Posterior cingulate gyrus (tissue), 11 donors: ENCODE measurements at regions not wholly inside any gene's neighbourhood (a gene's known extent, or its start where the extent isn't known, plus 50 kb on each side); places are given as distances from the start of the nearest gene placed in this dataset.
"Not testable (repeated sequence)": the region's sequence is repeated elsewhere in the genome, so short reads cannot be mapped to it uniquely, and the experiment has no call there.

Source experiments
- DNase-seq, 10 donors: peaks; one replicate each; pipeline versions ENCODE4 v3.0.0 to v3.0.0-alpha.2; 2020 to 2021; ENCODE audit warnings: mixed read lengths in 3 of 10
- intact Hi-C: fragments of 100-400 bp; cut with DNase I; formaldehyde crosslinking; loops from one replicate; pipeline ENCODE4 v1.15.1; 2023

DNA sequence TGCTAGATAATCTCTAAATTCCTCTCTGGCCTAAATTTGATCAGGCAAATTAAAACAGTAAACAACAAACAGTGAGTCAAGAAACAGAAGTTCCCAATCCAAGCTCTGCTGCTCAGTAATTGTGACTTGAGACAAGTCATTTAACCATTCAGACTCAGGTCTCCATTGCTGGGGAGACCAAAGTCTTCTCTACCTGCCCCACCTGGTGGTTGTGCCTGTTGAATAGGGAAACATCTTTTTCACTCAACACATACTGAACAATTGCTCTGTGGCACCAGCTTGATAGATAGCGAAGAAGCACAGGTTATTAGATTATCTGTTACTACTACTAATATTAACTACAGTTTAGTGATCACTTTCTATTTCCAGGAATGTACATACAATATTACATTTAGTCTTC is 112.1 kb upstream of the EOLA2 start:
- DNase-seq, result no peak
- intact Hi-C loops, result no loop called here

- no peak for DNase-seq
These were observed 112.8 kb upstream of the EOLA2 start for GRCh38 chrX:150051096-150051495.

GRCh38 chrX:150052226-150052625 is 113.9 kb upstream of the EOLA2 start:
- intact Hi-C loops, result no loop called here

More at GRCh38 chrX:150051096-150051495, 112.8 kb upstream of the EOLA2 start:
- intact Hi-C loops, result no loop called here

DNA sequence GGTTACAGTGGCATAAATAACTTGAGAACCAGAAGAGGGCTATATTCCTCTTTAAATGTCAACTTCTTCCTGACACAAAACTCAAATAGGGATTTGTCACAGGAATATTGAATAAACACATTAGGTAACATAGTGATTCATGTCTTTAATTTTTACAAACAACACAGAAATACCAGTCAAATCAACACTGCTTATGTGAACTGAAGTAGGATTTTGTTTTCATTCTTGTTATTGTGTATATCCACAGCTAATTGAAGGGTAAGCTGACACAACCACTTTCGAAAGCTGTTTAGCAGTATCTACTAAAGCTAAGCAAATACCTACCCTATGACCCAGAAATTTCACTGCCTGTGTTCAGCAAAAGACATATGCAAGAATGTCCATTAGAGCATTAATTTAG is 120.4 kb upstream of the EOLA2 start:
- intact Hi-C loops, result no loop called here
- DNase-seq, result no peak

More at GRCh38 chrX:150052226-150052625, 113.9 kb upstream of the EOLA2 start:
- no peak for DNase-seq

DNA sequence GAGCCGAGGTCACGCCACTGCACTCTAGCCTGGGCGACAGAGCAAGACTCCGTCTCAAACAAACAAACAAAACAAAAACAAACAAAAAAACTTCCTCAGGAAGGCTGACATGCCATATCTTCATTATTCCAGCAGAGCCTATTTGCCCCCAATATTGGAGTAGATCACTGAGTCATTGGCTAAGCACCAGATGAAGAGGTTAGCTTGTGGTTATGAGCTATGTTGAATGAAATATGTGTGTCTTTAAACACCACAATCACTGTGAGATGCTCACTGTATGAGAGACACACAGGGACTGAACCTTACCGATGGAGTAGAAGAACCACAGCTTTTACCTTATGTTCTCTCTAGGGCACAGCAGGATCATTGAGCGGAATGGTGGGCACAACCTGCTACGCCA is 122.1 kb upstream of the EOLA2 start:
- intact Hi-C loops, result no loop called here
- no peak for DNase-seq

- intact Hi-C loops, result no loop called here
These were observed 124.2 kb upstream of the EOLA2 start for GRCh38 chrX:150062292-150063137.

DNA sequence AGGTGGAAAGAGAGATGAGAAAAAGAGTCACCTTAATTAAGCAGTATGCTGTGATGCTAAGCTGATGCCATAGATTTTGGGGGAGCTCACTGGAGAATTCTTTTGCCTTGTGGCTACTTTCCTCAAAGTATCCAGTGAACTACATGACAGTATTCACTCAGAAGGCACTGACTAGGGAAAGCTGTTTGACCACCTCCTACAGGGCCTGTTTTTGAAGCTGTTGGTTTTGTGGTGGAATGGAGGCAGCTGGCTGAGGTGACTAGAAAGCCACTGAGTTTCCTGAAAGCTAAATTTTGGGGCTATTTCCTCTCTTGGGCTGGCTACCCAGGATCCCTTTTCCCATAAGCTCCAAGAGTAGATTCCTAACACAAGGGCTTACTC is 124.8 kb upstream of the EOLA2 start:
- intact Hi-C loops, result no loop called here
- no peak for DNase-seq

More at GRCh38 chrX:150062292-150063137, 124.2 kb upstream of the EOLA2 start:
- no peak for DNase-seq

DNA sequence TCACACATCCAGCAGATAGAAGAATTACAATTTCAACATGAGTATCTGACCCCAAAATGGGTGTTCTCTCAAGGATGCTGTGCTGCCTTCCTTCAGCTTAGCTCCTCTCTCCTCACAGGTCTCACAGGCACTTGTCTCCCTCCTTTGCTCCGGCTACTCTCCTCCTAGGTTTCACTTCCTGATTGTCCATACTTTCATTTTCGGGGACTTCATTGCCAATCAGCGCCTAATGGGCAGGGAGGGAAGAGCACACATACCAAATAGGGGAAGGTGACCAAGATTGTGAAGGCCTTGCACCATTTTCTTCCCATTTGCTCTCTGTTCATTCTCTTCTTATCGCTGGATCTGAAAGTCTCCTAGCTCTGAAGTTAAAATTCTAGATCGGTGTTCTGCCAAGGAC is 125.4 kb upstream of the EOLA2 start:
- intact Hi-C loops, result no loop called here
- no peak for DNase-seq

- intact Hi-C loops, result no loop called here
- DNase-seq, result no peak
These were observed 135.9 kb upstream of the EOLA2 start for GRCh38 chrX:150074175-150074574.

- intact Hi-C loops, result no loop called here
- no peak for DNase-seq
These were observed 142.2 kb upstream of the EOLA2 start for GRCh38 chrX:150080497-150080896.

DNA sequence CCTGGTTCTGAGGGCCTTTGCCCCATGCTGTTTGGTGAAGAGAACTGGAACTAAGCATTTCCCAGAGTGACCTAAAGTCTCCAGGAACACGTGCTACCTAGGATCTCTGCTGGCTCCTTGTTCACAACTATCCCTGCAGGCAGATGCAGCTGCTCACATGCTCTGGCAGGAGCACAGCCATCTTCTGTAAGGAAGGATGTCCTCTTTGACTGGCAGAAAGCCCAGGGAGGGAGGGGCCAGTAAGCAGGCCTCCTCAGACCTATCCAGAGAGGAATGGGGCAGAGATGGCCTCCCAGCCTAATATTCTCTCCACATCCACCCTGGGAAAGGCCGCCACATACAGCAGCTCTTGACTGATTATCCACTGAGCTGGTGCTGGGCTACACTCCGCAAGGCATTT is 142.8 kb upstream of the EOLA2 start:
- no peak for DNase-seq
- intact Hi-C loops, result no loop called here

- DNase-seq, result no peak
- intact Hi-C loops, result no loop called here
These were observed 146.4 kb upstream of the EOLA2 start for GRCh38 chrX:150084496-150085229.

DNA sequence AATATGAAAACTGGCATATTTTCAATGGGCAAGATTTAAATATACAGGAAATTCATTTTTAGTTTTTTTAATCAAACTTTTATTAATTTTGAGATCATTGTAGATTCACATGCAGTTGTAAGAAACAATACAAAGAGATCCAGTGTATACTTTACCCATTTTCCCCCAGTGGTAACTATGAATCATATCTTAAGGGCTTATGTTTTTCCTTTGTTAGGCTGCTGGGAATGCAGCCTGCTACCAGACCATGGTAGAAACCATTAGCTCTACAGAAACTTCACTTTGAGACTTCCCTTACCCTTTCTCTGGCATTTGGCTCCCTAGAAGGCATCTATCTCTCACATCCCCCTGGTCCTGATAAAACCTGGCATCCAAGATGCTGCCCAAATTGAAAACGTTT is 147.6 kb upstream of the EOLA2 start:
- intact Hi-C loops, result no loop called here

DNA sequence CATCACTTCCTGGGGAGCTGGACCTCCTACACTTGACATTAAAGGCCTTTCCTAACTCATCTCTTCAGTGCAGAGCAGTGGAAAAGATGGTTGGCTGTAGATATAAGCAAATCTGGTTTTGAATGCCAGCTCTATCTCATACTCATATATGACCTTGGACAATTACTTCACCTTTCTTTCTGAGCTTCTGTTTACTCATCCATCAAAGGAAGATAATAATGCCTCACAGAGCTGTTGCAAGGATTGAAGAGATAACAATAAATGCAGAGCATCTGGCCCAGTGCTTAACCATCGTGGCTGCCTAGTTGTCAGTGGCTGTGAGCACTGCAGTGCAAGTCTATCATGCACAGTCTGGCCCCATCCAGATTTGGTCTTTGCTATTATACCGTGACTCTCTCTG is 148.1 kb upstream of the EOLA2 start:
- DNase-seq, result no peak
- intact Hi-C loops, result no loop called here

More for the DNA sequence above, 147.6 kb upstream of the EOLA2 start:
- no peak for DNase-seq

GRCh38 chrX:150087612-150088011 is 149.3 kb upstream of the EOLA2 start:
- no peak for DNase-seq
- intact Hi-C loops, result no loop called here

- DNase-seq, result no peak
- intact Hi-C loops, result no loop called here
These were observed 149.8 kb upstream of the EOLA2 start for GRCh38 chrX:150088042-150088441.

DNA sequence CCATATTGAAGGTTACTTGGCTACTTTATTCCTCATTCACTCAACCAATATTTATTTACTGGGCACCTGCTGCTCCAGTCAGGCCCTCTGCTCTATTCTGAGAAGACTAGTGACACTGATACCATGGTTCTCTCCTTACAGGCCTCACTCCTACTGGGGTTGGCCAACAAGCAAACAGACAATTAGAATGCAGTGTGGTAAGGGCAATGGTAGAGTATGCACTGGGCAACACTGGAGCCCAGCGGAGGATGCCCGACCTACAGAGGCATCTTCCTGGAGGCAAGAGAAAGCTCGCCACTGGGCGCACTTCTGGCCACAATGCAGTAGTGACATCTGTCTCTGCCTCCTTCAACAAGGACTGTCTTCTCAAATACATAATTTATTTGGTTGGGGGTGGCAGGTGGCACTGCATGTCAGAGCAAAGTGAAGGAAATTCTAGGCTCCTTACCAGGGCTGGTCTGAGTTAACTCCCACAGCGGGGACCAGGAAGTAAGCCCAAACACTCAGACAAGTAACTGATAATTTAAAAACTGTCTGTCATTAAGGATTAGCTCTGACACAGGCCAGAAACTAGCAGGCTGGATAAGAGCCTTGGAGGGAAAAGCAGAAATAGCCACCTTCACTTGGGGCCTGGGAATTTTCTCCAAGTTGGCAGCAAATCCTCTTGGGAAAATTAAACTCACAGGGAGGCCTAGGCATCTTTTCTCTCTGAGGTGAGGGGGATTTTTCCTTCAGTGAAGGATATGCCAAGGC is 150.7 kb upstream of the EOLA2 start:
- intact Hi-C loops, result no loop called here
- no peak for DNase-seq

- intact Hi-C loops, DNase-seq: not testable (repeated sequence)
These were observed 153.0 kb upstream of the EOLA2 start for GRCh38 chrX:150091300-150091699.

DNA sequence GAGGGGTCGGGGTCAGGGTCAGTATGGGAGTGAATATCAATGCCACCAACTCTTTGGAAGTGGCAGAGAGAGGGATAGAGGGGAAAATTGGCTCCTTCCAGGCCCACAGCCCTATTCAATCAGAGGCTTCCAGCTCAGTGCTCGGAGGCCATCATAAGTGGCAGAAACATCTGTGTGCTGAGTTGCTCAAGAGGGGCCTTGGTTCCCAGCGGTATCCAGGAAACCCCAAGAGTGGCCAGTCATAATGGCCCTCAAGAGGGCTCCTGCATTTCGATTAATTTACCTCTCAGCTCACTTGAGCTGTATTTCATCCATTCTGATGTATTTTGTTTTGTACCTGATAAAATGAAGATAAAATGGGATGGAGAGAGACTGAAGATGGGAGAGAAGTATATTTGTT is 154.3 kb upstream of the EOLA2 start:
- intact Hi-C loops, result no loop called here
- DNase-seq, result no peak

DNA sequence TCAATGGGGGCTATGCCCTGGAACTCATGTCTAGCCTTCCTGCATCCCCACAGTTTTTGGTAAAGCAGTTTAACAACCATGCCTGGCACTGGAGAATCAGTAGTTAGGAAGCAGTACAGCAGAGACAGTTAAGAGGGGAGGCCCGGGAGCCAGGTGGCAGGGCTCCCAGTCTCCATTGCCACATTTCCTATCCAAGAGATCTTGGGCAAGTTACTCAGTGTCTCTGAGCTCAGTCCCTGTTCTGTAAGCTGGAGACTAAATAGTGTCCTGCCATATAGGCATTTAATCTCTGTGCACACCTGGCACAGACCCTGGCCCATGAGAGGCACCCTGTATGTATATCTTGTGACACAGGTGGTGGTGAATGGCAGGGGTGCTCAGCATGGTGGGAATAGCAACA is 156.1 kb upstream of the EOLA2 start:
- intact Hi-C loops, result no loop called here

DNA sequence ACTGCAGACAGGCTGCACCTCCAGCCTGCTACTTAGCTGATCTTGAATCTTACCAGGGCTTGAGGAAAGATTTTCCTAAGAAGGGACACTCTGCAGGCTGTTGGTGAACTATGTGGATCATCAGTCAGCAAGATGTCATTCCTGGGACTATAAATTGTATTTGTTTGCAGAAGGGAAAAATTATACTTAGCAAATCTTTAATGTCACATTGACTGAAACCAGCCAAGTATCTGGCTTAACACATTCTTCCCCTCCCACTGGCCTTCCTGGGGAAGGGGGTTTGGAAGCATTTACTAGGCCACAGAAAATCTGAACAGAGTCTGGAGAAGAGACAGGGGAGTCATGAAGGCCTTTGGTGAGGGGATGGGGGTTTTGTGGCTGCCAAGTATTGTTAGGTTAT is 156.7 kb upstream of the EOLA2 start:
- intact Hi-C loops, result no loop called here
- DNase-seq, result no peak

More for the DNA sequence above, 156.1 kb upstream of the EOLA2 start:
- no peak for DNase-seq
